Thoracic aorta (tissue), 2 donors: ENCODE measurements at regions not wholly inside any gene's neighbourhood (a gene's known extent, or its start where the extent isn't known, plus 50 kb on each side); places are given as distances from the start of the nearest gene placed in this dataset.

ENCODE experiments used
- ATAC-seq: fragments of 150-250 bp; one replicate; pipeline ENCODE4 v1.8.0; 2017; ENCODE audit warnings: low read depth; ENCODE audit not compliant: insufficient number of reproducible peaks, low FRiP score
- DNase-seq: peaks from one replicate; pipeline ENCODE4 v3.0.0-alpha.2; 2020; ENCODE audit warnings: low spot score
- H3K27ac ChIP-seq, 2 donors: fragments of 200-600 bp; sonication (generic); 1 replicate in 1 of 2; 2 replicates in 1 of 2; pipeline ENCODE4 v1.5.1; 2016; ENCODE audit warnings: mild to moderate bottlenecking in 2 of 2, moderate library complexity in 2 of 2
- H3K27me3 ChIP-seq: fragments of 200-600 bp; sonication (generic); replicated peaks from 2 replicates; pipeline ENCODE4 v1.6.0; 2016; ENCODE audit warnings: mild to moderate bottlenecking; ENCODE audit not compliant: insufficient read depth
- H3K36me3 ChIP-seq: fragments of 200-600 bp; sonication (generic); one replicate; pipeline ENCODE4 v1.5.1; 2016
- H3K4me1 ChIP-seq, 2 donors: fragments of 200-600 bp; sonication (generic); 1 replicate in 1 of 2; 2 replicates in 1 of 2; pipeline versions ENCODE4 v1.5.1 to v1.6.0; 2016; ENCODE audit warnings: low read depth in 2 of 2, mild to moderate bottlenecking in 1 of 2; ENCODE audit not compliant: control insufficient read depth in 1 of 2
- H3K4me3 ChIP-seq: fragments of 200-600 bp; sonication (generic); 2 replicates; pipeline ENCODE4 v1.5.1; 2016; ENCODE audit warnings: mild to moderate bottlenecking
- H3K9me3 ChIP-seq: fragments of 200-600 bp; sonication (generic); 2 replicates; pipeline ENCODE4 v1.5.1; 2016
- CTCF ChIP-seq: fragments of 200-600 bp; sonication (generic); IDR thresholded peaks from one replicate; pipeline ENCODE4 v1.5.1; 2019; ENCODE audit warnings: antibody characterized with exemption

DNA sequence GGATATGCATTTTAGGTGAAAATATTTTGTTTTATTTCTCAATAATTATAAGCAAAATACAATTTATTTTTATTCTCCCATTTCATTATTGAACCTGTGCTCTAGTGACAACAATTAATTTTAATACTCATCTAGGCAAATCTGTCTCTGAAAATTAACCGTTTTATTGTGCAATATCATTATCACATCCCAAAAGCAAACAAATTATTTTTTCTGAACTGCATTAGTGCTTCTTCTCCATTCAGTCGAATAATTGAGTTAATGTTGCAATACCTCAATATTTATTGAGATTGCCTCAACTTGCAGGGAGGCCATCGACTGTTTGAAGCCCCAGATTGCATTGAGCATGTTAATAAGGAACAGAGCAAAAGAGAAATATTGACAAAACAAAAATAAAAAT lies 303.2 kb upstream of the LRFN5 start:
- no peaks in the 10 kb centered on the region for H3K27me3 ChIP-seq
- H3K4me1 ChIP-seq: no peaks in the 10 kb centered on the region
- no peaks in the 10 kb centered on the region for H3K9me3 ChIP-seq
- TF ChIP-seq CTCF: no peak
- no peak for DNase-seq
- ATAC-seq: no peak
- H3K4me3 ChIP-seq: no peak overlapping the region
- no peaks in the 10 kb centered on the region for H3K36me3 ChIP-seq
- H3K27ac ChIP-seq: no peak overlapping the region

GRCh38 chr14:41302776-41303175 lies 303.9 kb upstream of the LRFN5 start:
- Histone ChIP-seq H3K4me1 (no peaks in the 10 kb centered on the region), H3K27me3 (no peaks in the 10 kb centered on the region), H3K9me3 (no peaks in the 10 kb centered on the region), H3K4me3 (no peak overlapping the region), H3K27ac (no peak overlapping the region), H3K36me3 (no peaks in the 10 kb centered on the region)
- no peak for TF ChIP-seq CTCF
- no peak for DNase-seq
- no peak for ATAC-seq

DNA sequence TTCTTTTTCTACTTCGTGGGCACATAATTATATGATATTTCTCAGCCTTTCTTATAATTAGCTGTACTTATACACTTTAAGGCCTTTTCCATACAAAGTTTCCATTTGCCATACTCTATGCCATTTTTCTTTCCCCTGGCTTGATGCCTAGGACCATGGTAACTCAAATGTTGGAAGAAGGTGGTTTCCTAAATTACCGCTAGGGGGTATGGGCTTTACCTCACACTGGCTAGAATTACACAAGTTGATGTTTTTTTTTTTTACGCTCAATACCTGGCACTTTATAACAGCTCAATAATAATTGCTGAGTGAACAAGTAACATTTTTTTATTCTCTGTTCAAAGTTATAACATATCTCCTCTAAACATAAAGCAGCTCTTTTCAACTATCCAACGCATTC lies 306.8 kb upstream of the LRFN5 start:
- no peaks in the 10 kb centered on the region for H3K4me1 ChIP-seq
- H3K27me3 ChIP-seq: no peaks in the 10 kb centered on the region
- H3K4me3 ChIP-seq: no peak overlapping the region
- DNase-seq (no peak), ATAC-seq (no peak)
- TF ChIP-seq CTCF: no peak
- H3K36me3 ChIP-seq: no peaks in the 10 kb centered on the region
- H3K9me3 ChIP-seq: no peaks in the 10 kb centered on the region
- H3K27ac ChIP-seq: no peak overlapping the region

- no peaks in the 10 kb centered on the region for H3K27me3 ChIP-seq
- no peaks in the 10 kb centered on the region for H3K9me3 ChIP-seq
- no peak for ATAC-seq
- no peak overlapping the region for H3K4me3 ChIP-seq
- H3K27ac ChIP-seq: no peak overlapping the region
- H3K4me1 ChIP-seq: no peaks in the 10 kb centered on the region
- no peak for TF ChIP-seq CTCF
- no peak for DNase-seq
- H3K36me3 ChIP-seq: no peaks in the 10 kb centered on the region
These were observed 308.4 kb upstream of the LRFN5 start for GRCh38 chr14:41298328-41298690.

DNA sequence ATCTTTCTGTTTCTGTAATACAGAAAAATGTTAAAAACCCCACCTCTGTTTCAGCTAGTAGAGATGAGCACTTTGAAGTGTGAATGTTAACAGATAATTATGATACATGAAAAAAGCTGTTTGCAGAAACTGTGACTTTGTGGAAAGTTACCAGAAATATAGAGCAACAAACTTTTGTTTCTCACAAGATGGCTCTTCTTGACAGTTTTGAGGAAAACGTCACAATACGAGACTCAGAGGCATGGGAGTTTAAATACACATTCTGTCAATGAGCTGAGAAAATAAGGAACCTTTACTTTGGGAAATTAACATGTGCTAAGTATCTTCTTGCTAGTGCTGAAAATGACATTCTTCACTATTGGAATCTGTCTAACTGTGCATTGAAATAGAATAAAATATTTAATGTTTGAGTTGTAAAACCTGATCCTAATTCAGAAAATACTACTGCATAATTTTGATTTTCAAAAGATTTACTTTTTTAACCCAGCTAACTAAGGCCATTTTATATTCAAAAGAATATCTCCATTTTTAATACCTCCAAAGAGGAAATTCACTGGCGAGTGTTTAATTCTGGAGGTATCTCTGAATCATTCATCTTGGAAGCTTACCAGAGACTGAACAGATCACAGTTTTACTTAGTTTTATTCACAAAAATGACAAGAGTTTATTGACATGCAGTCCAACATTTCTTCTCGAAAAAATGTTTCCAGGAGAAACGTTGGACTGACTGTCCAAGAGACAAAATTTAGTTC lies 308.9 kb upstream of the LRFN5 start:
- Histone ChIP-seq H3K36me3 (no peaks in the 10 kb centered on the region), H3K9me3 (no peaks in the 10 kb centered on the region), H3K4me1 (no peaks in the 10 kb centered on the region), H3K4me3 (no peak overlapping the region), H3K27me3 (no peaks in the 10 kb centered on the region), H3K27ac (no peak overlapping the region)
- DNase-seq (no peak), ATAC-seq (no peak)
- TF ChIP-seq CTCF: no peak
